Uterus (tissue), 3 donors: ENCODE measurements at regions not wholly inside any gene's neighbourhood (a gene's known extent, or its start where the extent isn't known, plus 50 kb on each side); places are given as distances from the start of the nearest gene placed in this dataset.

Source experiments
- DNase-seq, 2 donors: peaks; one replicate each; pipeline ENCODE4 v3.0.0-alpha.2; 2019 to 2020
- H3K27ac ChIP-seq, 2 donors: fragments of 200-600 bp; sonication (generic); 1 replicate in 1 of 2; 2 replicates in 1 of 2; pipeline ENCODE4 v1.5.1; 2016 to 2018
- H3K27me3 ChIP-seq, 2 donors: fragments of 200-600 bp; sonication (generic); one replicate each; pipeline ENCODE4 v1.5.1; 2018 to 2019; ENCODE audit warnings: control low read depth in 1 of 2
- H3K36me3 ChIP-seq, 2 donors: fragments of 200-600 bp; sonication (generic); one replicate each; pipeline ENCODE4 v1.5.1; 2019; ENCODE audit warnings: control low read depth in 1 of 2
- H3K4me1 ChIP-seq, 2 donors: fragments of 200-600 bp; sonication (generic); one replicate each; pipeline ENCODE4 v1.5.1; 2018 to 2019; ENCODE audit warnings: control low read depth in 1 of 2
- H3K4me3 ChIP-seq, 2 donors: fragments of 200-600 bp; sonication (generic); 1 replicate in 1 of 2; 2 replicates in 1 of 2; pipeline ENCODE4 v1.5.1; 2018 to 2019; ENCODE audit warnings: mild to moderate bottlenecking in 1 of 2
- H3K9me3 ChIP-seq, 2 donors: fragments of 200-600 bp; sonication (generic); one replicate each; pipeline ENCODE4 v1.5.1; 2019; ENCODE audit warnings: control low read depth in 1 of 2
- CTCF ChIP-seq, 4 experiments: fragments of 200-600 bp in 2 of 4; fragments of 450-650 bp in 2 of 4; sonication (generic) in 2 of 4; IDR thresholded peaks; one replicate each; pipeline ENCODE4 v1.5.1; 2016 to 2019; ENCODE audit warnings: antibody characterized with exemption in 4 of 4, mild to moderate bottlenecking in 2 of 4, moderate library complexity in 1 of 4
- POLR2A ChIP-seq, 2 donors: fragments of 450-650 bp; IDR thresholded peaks; one replicate each; pipeline ENCODE4 v1.6.1; 2016; ENCODE audit warnings: antibody characterized with exemption in 2 of 2, mild to moderate bottlenecking in 1 of 2, moderate library complexity in 1 of 2
- intact Hi-C: fragments of 100-400 bp; cut with DNase I; formaldehyde crosslinking; loops from one replicate; pipeline ENCODE4 v1.15.1; 2023; ENCODE audit warnings: low total_unique reads
- donor health status: DM: yes; HTN: yes; CAD: no.

GRCh38 chr12:24222968-24223367, 273.5 kb upstream of the SOX5 start:
- no peak for TF ChIP-seq POLR2A (IDR thresholded peaks at IDR 0.05)

GRCh38 chr12:24212496-24212895, 263.0 kb upstream of the SOX5 start:
- H3K4me3 ChIP-seq = no peak overlapping the region
- no peak for TF ChIP-seq CTCF (IDR thresholded peaks at IDR 0.05)
- H3K36me3 ChIP-seq = no peaks in the 10 kb centered on the region
- no peaks in the 10 kb centered on the region for H3K9me3 ChIP-seq
- no peaks in the 10 kb centered on the region for H3K27me3 ChIP-seq
- DNase-seq = no peak
- intact Hi-C loops = no loop called here
- H3K4me1 ChIP-seq = no peaks in the 10 kb centered on the region
- no peak overlapping the region for H3K27ac ChIP-seq

More at GRCh38 chr12:24222968-24223367, 273.5 kb upstream of the SOX5 start:
- H3K27me3 ChIP-seq = no peaks in the 10 kb centered on the region
- no peaks in the 10 kb centered on the region for H3K36me3 ChIP-seq
- H3K4me1 ChIP-seq = no peaks in the 10 kb centered on the region
- intact Hi-C loops = no loop called here
- no peak overlapping the region for H3K27ac ChIP-seq
- DNase-seq = no peak
- H3K9me3 ChIP-seq = no peaks in the 10 kb centered on the region
- no peak overlapping the region for H3K4me3 ChIP-seq

DNA sequence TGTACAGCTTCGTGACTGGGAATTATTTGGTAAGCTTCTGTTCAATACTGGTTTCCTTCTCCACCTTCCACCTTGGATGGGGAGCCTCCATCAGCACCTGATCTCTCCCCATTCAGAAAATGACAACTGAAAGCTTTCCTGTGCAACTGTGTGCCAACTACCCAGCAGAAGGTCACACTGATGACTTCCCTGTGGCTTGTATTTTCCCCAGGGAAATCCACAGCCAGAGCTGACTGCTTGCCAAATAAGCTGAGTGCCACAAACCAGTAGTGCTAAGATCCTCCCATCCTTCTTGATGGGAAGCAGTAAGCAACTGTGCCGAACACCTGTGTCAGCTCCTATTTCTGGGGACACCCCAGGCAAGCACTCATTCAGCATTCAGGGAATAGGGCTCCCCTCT, 257.2 kb upstream of the SOX5 start:
- intact Hi-C loops = no loop called here
- DNase-seq = no peak
- Histone ChIP-seq H3K4me3 (no peak overlapping the region), H3K4me1 (no peaks in the 10 kb centered on the region), H3K27ac (no peak overlapping the region), H3K27me3 (no peaks in the 10 kb centered on the region), H3K9me3 (no peaks in the 10 kb centered on the region), H3K36me3 (no peaks in the 10 kb centered on the region)
- no peak for TF ChIP-seq CTCF (IDR thresholded peaks at IDR 0.05)
- TF ChIP-seq POLR2A (IDR thresholded peaks at IDR 0.05) = no peak

DNA sequence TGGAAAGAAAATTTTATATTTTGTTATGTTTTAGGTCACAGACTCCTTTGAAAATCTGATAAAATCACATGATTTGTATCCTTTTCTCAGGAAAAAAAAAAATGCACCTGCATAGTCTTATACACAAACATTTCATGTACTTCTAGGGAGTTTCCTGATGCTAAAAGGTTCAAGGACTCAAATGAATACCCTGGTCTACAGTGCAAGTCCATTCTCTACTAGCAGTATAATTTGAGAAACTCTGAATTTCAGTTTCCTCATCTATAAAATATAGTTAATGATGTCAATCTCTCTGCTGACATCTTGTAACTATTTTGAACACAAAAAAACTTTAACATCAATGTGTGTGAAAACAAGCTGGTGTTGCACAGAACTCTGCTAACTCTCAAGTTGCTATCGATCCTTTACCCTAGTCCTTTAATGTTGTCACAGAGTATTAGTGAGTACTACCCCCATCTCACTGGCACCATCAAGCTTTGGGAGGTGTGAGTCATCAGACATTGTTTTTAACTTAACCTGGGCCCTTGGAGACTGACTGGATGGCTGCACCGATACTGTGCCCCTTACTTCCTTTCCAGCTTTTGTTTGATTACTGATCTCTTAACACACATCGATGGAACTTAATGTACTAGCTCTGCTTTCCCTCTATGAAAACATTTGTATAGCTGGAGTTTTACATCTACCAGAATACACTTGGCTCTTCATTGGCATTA, 251.9 kb upstream of the SOX5 start:
- no peak overlapping the region for H3K4me3 ChIP-seq
- TF ChIP-seq POLR2A (IDR thresholded peaks at IDR 0.05) = no peak
- no peak for TF ChIP-seq CTCF (IDR thresholded peaks at IDR 0.05)
- H3K27me3 ChIP-seq = no peaks in the 10 kb centered on the region
- H3K4me1 ChIP-seq = no peaks in the 10 kb centered on the region
- H3K9me3 ChIP-seq = no peaks in the 10 kb centered on the region
- intact Hi-C loops = no loop called here
- H3K27ac ChIP-seq = no peak overlapping the region
- no peaks in the 10 kb centered on the region for H3K36me3 ChIP-seq
- no peak for DNase-seq

DNA sequence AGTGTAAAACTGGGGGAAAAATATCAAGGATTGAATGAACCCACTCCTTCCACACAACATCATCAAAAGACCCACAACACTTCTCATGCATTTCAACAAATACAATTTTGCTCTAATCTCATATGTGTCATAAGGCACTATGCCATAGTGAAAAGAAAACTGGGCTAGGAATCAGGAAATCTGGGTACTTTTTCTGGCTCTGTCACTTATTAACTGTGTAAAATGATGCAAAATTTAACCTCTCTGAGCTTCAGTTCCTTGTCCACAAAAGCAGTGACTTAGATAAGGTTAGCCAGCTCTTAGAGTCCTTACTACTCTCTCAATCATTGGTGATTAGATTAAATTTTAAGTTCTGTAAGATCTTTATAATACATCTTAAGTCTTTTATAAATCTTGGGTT, 250.5 kb upstream of the SOX5 start:
- H3K27me3 ChIP-seq = no peaks in the 10 kb centered on the region
- no peak for DNase-seq
- no peaks in the 10 kb centered on the region for H3K36me3 ChIP-seq
- H3K4me1 ChIP-seq = no peaks in the 10 kb centered on the region
- TF ChIP-seq CTCF (IDR thresholded peaks at IDR 0.05) = no peak
- no peak for TF ChIP-seq POLR2A (IDR thresholded peaks at IDR 0.05)
- H3K9me3 ChIP-seq = no peaks in the 10 kb centered on the region
- no peak overlapping the region for H3K4me3 ChIP-seq
- intact Hi-C loops = no loop called here
- no peak overlapping the region for H3K27ac ChIP-seq
